ENCODE measurements at regions not wholly inside any gene's neighbourhood (a gene's known extent, or its start where the extent isn't known, plus 50 kb on each side); places are given as distances from the start of the nearest gene placed in this dataset.

DNA sequence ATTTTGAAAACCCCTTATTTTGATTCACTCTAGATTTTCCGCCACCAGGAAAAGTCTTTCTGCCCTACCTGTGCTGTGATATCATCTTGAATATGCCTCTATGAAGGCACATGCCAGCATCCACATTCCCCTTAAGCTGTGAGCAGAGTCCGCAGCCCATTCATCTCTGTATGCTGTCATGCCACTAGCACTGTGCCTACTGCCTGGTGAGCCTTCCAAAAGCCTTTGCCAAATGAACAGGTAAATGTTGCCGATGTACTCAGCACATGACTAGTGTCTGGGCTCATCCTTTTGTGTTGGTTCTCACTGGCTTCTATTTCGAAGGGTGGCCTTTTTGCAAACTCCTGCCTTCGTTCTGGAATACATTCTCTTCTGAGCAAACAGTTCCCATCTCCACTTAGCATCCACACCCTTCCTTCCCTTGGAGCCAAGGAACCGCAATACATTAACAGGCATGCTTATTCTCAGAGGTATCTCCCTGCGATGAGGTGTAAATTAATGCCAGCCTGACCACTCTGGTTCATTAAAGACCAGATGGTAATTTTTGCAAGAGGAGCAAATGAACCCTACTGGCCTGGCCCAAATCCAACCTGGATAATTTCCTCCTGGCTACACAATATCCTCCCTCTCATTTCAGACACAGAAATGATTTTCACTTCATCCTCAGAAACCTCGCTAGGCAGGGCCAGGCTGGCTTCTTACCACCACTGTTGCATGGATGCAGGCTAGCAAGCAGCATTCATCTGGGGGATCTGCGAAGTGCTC lies 339.7 kb upstream of the NFE2L3 start:
- DNase-seq (ENCODE audit: low spot score): no peak

DNA sequence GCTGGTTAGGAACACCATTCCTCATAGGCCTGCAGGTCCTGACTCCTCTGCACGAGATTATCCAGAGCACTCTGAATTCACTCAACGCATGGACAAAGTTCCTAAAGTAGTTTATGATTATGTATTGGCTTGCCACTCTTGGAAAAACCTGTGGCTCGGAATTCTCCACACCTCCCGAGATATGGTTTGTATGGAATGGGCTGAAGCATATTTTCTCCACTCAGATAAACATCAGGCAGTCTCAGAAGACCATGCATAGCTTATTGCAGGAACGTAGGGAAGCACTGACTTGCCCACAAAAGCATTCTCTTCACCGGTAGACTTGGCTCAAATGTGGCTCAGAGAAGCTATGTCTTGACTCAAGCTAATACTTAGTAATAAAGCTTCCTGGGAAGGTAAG lies 338.6 kb upstream of the NFE2L3 start:
- no peak for DNase-seq (ENCODE audit: low spot score)

DNA sequence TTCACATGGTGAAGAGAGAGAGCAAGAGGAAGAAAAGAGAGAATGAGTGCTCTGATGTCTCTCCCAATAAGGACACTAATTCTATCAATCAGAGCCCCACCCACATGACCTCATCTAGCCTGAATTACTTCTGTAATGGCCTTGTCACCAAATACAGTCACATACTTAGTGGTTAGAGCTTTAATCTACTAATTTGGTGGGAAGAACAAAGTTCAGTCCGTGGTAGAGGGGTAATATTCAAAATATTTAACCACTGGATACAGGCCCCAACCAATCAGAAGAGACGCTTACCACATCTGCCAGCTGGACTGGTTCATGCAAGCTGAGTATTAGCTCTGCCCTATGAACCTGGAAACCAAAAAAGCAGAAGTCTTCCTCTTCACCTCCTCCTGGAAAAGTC lies 336.3 kb upstream of the NFE2L3 start:
- DNase-seq (ENCODE audit: low spot score): no peak

DNA sequence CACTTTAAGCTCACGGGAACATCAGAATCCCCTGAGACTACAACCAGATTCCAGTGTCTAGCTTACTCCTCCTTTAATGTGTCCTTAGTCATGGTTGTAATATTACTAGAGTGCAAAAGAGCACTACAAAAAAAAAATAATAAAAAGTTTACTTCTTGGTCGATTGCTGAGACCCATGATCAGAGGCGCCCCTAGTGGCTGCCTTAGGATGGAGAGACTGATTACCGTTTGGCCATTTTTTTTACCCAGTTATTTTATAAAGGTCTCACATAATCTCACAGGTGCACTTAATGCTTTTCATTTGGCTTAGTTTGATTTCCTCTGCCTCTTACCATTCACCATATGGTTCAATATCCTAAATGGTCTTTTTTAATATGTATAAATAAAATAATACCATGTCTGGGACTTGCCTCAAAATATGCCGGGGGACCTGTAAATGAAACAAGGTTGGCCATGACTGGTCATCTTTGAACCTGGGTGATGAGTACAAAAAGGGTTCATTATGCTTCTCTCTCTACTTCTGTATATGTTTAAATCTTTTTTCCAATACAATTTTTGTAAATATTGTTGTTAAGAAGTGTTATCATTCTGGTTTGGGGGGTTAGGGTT lies 331.5 kb upstream of the NFE2L3 start:
- peak; percentile 26 for DNase-seq (ENCODE audit: low spot score)

DNA sequence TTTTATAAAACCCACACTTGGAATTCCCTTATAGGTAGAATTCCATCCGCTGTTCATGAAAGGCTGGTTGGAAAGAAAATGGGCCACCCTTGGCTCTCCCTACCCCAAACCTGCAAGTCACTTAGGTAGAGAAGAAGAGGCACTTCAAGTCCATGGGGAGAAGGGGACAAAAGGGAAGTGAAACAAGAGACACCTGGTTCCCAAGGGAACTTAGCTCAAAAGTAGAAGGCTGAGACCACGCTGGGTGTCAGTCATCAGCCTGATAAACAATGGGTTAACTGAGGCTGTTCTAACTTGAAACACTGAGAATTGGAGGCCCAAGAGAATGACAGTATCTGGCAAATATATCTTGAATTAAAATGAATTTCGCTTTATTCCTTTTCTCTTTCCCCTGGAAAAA lies 330.8 kb upstream of the NFE2L3 start:
- DNase-seq (ENCODE audit: low spot score): no peak

DNA sequence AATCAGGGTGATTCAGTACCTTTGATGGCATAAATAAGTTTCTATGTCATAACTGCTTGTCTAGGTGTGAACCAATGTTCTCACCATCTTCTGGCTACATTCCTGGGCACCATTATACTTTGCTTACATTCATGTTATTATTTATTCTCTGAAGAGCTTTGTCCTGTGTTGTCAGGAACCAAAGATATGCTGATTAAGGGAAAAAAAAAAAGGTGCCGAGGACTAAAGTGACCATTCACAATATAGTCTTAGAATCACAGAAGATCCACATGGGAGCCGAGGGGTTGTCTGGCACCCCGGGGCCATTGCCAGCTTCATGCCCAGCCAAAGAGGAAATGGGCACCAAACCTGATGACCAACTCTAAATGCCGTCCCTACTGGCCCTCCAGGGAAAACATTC lies 329.2 kb upstream of the NFE2L3 start:
- DNase-seq (ENCODE audit: low spot score): no peak

DNA sequence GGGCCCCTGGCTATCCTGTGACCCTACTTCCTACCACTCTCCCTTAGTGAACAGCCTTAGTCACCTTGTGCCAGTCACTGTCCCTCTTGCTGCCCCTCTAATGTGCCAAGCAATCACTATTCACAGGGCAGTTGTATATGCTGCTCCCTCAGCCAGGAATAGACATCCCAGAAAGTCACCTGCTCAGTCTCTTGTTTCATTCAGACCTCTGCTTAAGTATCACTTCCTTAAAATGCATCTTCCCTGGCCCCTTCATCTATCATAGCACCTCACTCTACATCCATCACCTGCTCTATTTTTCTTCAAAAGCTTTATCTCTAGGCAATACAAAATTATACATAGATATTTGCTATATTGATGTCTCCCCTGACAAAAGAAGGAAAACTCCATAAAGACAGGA lies 328.4 kb upstream of the NFE2L3 start:
- DNase-seq (ENCODE audit: low spot score): no peak

DNA sequence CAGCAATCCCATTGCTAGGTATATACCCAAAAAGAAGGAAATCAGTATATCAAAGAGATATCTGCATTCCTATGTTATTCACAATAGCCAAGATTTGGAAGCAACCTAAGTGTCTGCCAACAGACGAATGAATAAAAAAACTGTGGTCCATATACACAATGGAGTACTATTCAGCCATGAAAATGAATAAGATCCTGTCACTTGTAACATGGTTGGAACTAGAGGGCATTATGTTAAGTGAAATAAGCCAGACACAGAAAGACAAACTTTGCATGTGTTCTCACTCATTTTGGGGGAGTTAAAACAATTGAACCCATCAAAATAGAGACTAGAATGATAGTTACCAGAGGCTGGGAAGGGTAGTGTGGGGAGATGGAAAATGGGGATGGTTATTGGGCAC lies 323.5 kb upstream of the NFE2L3 start:
- no peak for DNase-seq (ENCODE audit: low spot score)

DNA sequence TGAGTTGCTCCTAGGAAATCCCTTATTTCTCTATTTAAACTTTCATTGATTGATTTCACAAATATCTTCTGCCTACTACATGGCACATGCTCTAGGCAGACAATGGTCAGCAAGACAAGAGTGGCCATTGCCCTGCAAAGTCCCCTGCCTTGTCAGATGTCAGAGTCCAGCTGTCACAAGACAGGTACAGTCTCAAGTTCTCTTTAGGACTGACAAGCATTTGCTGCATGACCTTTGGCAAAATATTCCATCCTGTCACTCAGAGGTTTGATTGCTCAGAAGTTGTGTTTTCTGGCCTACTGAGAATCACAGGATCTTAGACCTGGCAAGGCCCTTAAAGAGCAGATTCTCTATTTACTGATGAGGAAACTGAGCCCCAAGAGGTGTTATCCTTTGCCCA lies 322.3 kb upstream of the NFE2L3 start:
- no peak for DNase-seq (ENCODE audit: low spot score)

DNA sequence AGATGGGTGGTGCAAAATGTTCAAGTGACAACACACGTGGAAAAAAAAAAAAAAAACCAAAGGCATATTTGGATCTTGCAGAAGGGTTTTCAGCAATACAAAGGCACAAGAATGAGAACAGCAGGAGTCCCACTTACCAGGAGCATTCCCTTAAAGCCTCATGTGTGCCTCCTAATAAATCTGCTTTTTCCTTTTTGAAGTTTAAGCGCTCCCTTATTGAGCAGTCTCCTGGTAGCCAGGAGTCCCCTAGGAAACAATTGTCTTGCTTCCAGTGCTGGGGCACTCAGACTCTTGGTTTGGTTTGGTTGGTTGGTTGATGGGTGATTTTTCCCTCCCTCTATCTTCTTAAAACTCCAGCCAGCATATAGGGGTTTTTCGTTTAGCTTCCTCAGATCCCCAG lies 321.8 kb upstream of the NFE2L3 start:
- no peak for DNase-seq (ENCODE audit: low spot score)

DNA sequence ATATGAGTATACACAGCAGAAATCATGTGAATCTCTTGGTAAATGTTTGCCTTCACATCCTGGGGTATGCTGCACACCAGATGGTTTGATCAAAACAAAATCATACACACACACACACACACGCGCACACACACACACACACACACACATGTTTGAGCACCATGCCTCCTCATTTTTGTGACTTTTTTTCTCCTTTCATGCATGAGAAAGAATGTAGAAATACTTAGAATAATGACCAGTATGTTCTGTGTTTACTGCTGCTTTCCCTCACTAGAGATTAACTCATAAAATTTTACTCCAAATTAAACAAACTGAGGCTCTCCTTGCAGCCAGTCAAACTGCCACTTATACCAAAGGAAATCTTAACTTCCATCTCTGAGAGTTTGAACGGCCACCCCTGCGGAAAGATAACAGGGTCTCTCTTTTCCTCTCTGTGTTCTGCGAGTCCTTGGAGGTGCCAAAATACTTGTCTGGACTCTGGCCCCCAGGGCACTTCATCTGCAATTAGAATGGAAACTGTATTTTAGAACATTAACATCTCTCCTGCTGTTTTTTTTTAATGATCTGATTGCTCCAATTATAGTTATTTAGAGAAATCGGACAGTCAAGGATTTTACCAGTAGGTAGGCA lies 320.8 kb upstream of the NFE2L3 start:
- no peak for DNase-seq (ENCODE audit: low spot score)

DNA sequence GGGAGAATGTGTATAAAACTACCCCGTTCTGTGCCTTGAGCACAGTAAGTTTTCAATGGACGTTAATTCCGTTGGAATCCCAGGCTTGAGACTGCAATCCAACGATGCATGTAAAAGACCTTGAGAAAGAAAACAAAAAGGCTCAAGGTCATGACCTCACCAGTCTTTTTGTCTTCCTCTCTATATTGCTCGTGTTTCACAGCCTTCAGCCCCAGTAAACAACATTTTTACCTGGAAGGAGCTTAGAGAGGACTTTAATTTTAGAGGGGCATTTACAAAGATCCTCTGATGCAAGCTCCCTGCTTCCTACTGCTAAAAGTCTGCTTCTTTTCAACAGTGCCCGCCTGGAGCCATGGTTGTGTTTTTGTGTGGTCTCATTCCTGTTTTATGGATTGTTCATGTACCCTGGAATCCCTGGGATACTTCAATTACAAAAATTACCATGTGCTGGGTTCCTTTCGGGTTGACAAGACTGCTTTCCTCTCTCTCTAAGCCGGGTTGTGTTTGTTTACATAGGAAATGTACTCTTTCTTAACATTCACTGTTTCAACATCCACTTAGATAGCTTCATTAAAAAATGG lies 320.1 kb upstream of the NFE2L3 start:
- no peak for DNase-seq (ENCODE audit: low spot score)

DNA sequence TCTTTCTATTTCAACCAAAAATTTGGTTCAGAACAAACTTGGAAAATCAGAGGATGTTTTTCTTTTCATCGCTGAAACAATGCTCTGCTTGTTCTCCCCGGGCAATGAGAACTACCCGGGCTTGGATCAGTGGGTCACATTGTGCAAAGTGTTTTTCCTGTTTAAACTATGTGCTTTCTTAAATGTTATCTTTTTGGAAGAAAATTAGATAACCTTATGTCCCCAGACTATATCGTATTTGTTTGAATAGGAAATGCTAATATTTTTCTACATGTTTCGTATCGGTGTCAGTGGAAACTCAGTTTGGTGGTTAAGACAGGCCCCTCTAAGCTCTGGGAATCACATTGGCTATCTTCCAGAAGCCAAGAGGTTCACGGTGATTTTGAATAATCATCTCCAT lies 319.5 kb upstream of the NFE2L3 start:
- no peak for DNase-seq (ENCODE audit: low spot score)

DNA sequence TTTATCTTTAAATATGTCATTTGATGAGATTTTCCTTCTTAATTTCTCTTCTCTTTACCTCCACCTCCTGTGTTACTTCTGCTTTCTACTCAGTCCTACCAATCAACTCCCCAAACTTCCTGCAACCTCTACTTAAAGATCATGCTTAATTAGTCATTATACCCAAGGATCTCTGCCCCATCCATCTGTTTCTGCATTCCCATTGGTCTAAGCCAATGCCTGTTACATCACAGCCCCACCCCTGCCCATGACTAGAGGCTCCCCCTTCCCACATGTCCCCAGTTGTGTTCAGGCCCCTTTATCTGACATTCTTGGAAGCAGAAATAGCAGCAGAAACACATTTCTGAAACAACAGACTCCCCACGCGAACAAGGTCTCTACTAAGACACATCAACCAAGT lies 319.1 kb upstream of the NFE2L3 start:
- no peak for DNase-seq (ENCODE audit: low spot score)

DNA sequence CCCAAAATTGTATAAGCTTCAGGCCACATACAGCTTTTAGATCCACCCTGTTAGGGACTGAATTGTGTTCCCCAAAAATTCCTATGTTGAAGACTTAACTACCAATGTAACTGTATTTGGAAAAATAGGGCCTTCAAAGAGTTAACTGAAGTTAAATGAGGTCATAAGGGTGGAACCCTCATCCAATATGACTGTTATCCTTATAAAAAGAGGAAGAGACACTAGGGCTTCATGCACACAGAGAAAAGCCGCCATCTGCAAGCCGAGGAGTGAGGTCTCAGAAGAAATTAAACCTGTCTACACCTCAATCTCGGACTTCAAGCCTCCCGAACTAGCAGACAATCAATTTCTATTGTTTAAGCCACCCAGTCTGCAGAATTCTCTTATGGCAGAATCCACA lies 317.9 kb upstream of the NFE2L3 start:
- DNase-seq (ENCODE audit: low spot score): no peak

DNA sequence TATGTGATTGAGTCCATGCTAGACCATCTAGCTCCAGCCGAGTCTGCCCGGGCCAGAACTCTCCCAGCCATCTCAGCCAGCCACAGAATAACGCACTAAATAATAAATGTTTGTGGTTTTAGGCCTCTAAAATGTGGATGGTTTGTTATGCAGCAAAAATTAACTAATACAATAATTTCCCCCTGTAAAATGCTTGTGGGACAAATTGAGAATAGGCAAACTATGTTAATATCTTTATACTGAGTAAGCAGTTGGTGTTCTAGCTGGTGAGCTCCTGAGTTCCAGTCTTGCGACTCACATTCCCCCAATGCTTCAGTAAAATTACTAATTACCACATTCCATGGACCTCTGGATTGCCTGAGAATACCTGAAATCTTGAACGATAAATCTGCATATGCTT lies 316.8 kb upstream of the NFE2L3 start:
- DNase-seq (ENCODE audit: low spot score): no peak

DNA sequence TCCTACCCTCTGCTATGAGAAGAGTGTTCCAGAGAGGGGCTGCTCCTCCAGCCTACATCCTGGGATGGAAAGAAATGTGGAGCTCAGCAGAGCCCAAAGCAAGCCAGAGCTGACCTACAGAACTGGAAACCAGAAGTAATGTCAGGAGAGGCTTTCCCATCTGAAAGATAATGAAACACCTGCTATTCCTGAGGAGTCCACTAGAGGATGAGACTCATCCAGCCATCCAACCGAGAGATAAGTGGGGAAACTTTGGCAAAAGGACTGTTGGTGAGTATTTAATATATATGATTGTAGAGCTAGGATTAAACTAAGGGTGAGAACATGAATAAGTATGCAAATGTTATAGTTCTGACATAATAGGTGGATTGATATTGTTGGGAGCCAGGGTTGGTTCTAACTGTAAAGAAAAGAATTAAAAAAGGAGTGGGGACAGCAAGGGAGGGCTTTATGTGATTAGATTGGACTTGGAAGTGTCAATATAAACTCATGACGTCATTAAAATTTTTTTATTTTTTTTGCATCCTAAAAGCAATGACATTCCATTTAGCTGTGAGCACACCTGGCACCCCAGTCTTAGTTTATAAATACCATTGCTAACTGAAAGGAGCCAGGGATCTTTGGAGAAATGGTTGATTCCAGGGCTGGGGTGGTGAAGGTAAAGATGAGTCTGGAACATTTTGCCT lies 312.8 kb upstream of the NFE2L3 start:
- DNase-seq (ENCODE audit: low spot score): no peak

DNA sequence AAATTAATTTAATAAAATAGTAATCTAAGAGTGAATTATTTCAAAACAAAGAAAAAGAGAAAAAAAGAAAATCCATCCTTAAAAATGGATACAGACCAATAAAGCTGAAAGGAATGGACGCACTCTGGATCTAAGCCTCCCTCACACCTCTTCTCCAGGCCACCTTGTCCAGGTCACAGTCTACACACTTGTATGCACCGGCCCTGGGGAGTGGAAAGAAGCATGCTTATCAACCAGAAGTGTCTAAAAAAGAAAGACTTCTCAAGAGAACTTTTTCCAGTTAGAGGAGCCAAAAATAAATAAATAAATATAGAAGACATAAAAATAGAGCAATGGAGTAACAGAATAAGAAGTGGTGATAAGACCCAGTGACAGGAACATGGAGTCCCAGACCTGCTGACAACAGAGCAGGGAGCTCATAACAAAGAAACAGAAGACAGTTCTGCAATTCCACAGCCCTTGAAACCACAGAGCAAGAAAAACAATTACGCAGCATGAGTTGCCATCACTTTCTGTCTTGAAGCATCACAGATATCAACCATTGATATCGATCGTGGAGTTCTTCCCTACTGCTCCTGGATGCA lies 311.7 kb upstream of the NFE2L3 start:
- DNase-seq (ENCODE audit: low spot score): no peak

DNA sequence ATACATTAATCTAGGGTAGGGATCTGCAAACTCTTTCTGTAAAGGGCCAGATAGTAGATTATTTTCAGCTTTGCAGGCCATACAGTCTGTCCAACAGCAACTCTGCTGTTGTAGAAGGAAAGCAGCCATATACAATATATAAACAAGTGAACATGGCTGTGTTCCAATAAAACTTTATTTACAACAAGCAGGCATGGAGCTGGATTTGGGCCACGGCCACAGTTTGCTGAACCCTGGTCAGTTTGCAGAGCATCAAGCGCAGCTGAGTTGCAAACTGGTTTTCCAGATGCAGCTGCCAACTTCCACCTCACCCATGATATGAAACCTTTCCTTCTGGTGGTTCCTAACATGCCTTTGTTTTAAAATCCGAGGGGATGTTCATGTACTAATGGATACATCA lies 310.4 kb upstream of the NFE2L3 start:
- DNase-seq (ENCODE audit: low spot score): no peak

DNA sequence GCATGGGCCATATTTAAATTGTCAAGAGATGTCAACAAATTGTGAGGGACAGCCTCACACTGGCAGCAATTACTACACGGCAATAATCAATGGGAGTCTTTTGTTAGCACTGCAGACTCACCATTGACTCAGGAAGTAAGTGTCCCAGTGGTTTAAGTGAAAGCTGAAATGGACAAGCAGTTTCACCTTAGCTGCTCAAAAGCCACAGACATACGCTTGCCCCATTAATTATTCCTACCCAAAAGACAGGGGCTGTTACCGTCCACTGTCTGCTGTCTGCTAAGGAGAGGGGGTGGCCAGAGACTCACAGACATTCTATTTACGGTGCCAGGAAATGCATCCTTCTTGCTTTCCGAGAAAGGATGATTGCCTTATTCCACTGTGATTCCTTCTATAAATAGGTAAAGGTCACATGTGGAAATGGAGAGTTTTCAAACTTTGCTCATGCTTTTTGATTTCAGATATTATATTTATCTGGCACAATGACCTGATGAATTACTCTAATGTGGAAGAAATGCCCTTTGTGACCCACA lies 309.7 kb upstream of the NFE2L3 start:
- DNase-seq (ENCODE audit: low spot score): no peak

DNA sequence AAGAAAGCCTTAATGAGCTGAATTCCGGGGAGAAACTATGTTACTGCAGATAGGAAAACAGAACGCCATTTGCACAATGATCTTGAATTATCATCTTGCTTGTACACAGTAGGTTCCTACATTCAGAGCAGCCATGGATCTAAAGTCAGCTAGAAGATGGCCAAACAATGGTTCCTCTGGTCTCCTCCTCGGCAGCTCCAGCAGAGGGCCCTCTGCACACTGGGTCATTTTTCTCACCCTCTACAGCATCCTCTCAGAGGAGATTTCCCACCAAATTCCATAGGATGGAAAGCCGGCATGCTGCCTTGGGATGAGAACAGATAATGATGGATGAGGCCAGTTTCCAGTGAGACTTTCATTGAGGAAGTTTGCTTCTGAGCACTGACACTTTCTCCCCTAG lies 308.5 kb upstream of the NFE2L3 start:
- no peak for DNase-seq (ENCODE audit: low spot score)
